ENCODE measurements at regions not wholly inside any gene's neighbourhood (a gene's known extent, or its start where the extent isn't known, plus 50 kb on each side); places are given as distances from the start of the nearest gene placed in this dataset.

- TF ChIP-seq, protein P1, sequence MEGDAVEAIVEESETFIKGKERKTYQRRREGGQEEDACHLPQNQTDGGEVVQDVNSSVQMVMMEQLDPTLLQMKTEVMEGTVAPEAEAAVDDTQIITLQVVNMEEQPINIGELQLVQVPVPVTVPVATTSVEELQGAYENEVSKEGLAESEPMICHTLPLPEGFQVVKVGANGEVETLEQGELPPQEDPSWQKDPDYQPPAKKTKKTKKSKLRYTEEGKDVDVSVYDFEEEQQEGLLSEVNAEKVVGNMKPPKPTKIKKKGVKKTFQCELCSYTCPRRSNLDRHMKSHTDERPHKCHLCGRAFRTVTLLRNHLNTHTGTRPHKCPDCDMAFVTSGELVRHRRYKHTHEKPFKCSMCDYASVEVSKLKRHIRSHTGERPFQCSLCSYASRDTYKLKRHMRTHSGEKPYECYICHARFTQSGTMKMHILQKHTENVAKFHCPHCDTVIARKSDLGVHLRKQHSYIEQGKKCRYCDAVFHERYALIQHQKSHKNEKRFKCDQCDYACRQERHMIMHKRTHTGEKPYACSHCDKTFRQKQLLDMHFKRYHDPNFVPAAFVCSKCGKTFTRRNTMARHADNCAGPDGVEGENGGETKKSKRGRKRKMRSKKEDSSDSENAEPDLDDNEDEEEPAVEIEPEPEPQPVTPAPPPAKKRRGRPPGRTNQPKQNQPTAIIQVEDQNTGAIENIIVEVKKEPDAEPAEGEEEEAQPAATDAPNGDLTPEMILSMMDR (IDR thresholded peaks at IDR 0.05; ENCODE audit: control extremely low read depth, extremely low read depth, low read depth, missing control alignments) = no peak
- ChIA-PET CTCF (interaction anchor here (0.9 to 1.6 kb wide), 3 partner anchors 15 to 29 kb away, joined by 3 to 4 read pairs (median 4); no protein-coding TSS in a partner anchor), POLR2A (no interaction called here)
- DNase-seq (ENCODE audit: extremely low spot score) = no peak
Measured at GRCh38 chr6:112622036-112622435, 274.9 kb downstream of the RFPL4B start.

DNA sequence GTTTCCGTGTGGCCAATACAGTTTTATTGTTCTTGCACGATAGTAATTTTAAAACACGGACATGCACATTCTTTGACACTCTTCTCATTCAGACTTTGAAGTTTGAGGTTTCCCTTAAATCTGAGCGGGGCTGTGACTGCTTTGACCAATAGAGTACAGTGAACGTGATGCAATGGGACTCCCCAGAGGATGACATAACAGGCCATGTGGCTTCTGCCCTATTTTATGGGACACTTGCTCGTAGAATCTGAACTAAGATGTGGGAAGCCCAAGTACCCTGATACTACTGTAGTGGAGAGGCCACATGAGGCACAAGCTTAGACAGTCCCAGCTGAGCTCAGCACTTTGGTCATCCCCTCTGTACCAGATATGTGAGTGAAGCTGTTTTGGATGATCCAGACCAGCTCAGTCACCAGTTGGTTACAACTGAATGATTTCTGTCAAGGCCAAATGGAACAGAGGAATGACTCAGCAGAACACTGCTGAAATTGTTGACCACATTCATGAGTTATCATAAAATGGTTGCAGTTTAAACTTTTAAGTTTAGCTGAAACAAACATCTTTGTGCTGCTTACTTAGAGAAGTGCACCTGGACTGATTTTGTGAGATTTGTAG is 279.4 kb downstream of the RFPL4B start:
- DNase-seq (ENCODE audit: extremely low spot score) = no peak
- TF ChIP-seq, protein P1 (IDR thresholded peaks at IDR 0.05; ENCODE audit: control extremely low read depth, extremely low read depth, low read depth, missing control alignments) = no peak
- ChIA-PET POLR2A (interaction anchor here (0.6 kb wide), 1 partner anchor 1695 kb away, joined by 3 read pairs; no protein-coding TSS in a partner anchor), CTCF (interaction anchor here (0.9 kb wide), 1 partner anchor 12 kb away, joined by 3 read pairs; no protein-coding TSS in a partner anchor)

DNA sequence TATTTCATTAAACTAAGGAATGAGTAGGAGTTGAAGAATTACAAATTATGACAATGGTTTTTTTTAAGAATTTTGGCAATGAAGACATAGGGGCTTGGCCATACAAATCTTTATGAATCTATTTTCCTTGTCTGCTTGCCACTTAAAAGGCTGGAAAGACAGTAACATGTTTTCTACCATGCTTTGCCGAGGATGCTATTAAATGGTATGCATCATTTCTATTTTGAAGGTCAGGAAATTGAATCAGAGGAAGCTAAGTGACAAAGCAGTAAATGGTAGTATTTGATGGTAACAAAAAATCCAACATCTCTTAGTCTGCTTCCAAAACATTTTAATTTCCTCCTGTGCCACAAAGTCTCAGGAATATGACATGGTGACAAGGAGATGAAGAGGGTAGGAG is 287.2 kb downstream of the RFPL4B start:
- DNase-seq (ENCODE audit: extremely low spot score) = no peak
- ChIA-PET POLR2A (no interaction called here), CTCF (no interaction called here)
- TF ChIP-seq, protein P1 (IDR thresholded peaks at IDR 0.05; ENCODE audit: control extremely low read depth, extremely low read depth, low read depth, missing control alignments) = no peak

DNA sequence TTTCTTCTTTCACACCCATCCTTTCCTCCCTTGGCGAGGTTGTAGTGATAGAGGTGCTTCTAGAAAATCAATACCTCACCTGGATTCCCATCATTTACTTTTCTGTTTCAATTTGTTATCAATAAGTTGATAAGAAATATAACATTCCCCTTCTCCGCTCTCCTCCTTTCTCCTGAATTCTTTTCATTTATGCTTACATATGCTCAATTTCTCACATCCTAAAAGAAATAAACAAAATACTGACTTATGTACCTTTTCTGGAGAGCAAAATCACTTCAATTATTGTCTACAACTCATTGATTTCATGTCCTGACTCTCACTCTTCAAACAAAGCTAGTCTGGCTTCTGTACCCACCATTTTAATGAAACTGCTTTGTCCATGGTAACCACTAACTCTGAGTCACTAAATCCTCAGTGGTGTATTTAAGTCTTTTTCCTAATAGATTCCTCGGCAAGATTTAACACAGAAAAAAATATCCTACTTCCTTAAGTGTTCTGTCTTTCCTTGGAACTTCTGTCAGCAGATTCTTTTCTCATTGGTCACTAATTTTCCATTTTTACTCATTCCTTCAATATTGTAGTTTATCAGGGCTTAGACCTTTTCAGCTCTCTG is 289.6 kb downstream of the RFPL4B start:
- ChIA-PET CTCF (interaction anchor here (1.0 kb wide), 1 partner anchor 18 kb away, joined by 3 read pairs; no protein-coding TSS in a partner anchor), POLR2A (no interaction called here)
- TF ChIP-seq, protein P1 (IDR thresholded peaks at IDR 0.05; ENCODE audit: control extremely low read depth, extremely low read depth, low read depth, missing control alignments) = no peak
- no peak for DNase-seq (ENCODE audit: extremely low spot score)

DNA sequence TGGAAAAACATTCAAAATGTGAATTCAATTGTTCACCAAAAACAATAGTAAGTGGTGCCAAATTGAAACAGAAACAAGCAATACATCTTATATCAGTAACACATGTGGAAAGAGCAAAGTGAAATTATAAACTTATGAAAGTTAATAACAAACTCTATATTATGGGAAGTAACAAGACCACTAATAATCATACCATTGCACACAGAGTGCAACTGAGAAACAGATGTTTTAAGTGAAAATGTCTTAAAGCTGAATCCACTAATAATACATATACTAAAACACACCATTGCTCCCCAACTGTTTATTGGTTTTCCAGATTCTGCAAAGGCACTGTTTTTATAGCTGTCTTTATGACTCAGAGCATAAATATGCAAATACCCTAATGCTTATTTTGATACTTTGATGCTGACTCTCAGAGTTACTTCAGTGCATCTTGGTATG is 292.3 kb downstream of the RFPL4B start:
- TF ChIP-seq, protein P1 (IDR thresholded peaks at IDR 0.05; ENCODE audit: control extremely low read depth, extremely low read depth, low read depth, missing control alignments) = no peak
- no peak for DNase-seq (ENCODE audit: extremely low spot score)
- ChIA-PET CTCF (interaction anchor here (0.6 kb wide), 1 partner anchor 122 kb away, joined by 3 read pairs; no protein-coding TSS in a partner anchor), POLR2A (no interaction called here)

DNA sequence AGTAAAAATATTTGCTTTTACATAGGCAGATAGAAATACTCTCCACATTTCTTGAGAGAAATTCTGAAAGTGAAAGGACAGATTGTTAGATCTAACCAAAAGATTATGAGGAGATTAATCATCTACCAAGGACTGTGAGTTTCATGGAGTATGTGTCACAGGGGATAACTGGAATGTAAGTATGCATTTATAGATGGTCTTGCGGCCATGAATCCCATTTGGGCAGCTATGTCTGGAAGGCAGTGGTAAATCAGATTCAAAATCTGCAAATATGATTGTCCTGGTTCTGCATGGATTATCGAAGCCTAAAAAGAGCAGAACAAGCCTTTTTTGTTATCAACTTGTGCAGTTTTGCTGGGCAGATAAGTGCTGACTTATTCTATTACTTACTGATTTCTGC is 293.8 kb downstream of the RFPL4B start:
- ChIA-PET CTCF (no interaction called here), POLR2A (no interaction called here)
- TF ChIP-seq, protein P1 (IDR thresholded peaks at IDR 0.05; ENCODE audit: control extremely low read depth, extremely low read depth, low read depth, missing control alignments) = no peak
- DNase-seq (ENCODE audit: extremely low spot score) = no peak

Measured in GM10248 (cell line).